GM12874 (cell line): ENCODE measurements at regions not wholly inside any gene's neighbourhood (a gene's known extent, or its start where the extent isn't known, plus 50 kb on each side); places are given as distances from the start of the nearest gene placed in this dataset.

Experiments
- CTCF ChIP-seq: IDR thresholded peaks from 2 replicates; pipeline ENCODE4 v1.5.1; 2011; ENCODE audit warnings: low read depth, mild to moderate bottlenecking, control low read depth, low read length, moderate library complexity; ENCODE audit not compliant: insufficient read depth

DNA sequence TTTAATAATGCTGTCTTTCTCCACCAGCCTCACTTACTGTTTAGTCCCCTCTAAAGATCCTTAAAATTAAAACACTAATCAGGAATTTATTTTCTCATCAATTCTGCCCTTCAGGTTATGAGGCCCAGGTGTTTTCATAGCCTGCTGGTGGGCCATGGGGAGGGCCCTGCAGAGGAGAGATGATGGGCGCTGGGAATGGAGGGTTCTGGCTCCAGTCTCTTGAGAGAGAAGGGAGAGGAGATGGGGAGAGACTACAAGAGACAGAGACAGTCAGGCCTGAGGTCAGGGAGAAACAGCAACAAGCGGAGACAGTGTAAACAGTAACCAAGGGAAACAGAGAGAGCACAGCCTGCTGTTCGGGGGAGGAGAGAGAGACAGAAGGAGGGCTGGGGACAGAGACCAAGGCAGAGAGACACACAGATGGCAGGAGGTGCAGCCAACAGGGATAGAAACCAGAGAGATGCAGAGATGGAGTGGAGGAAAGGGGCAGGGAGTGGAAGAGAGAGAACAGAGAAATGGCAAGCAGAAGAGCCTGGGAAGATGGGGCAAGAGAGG, 187.3 kb upstream of the SYT13 start:
- no peak for TF ChIP-seq CTCF

- no peak for TF ChIP-seq CTCF
These were observed 186.7 kb upstream of the SYT13 start for GRCh38 chr11:45472716-45473317.

DNA sequence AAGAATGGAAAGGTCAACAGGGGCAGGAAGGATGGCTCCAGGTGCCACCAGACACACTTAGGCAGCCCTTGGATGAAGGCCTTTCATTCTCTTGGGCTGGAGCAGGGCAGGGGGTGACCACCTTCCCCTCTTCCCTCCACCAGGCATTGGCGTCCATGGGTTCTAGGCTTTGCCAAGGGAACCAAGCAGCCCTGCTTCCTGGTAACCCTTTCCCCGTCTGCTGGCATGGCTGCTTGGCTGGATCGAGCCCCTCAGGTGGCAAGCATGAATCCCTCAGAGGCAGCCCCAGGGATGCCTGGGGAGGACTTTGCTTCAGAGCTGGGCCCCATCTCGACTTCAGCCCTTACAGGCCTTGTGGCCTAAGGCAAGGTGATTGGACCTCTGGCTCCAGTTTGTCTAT, 185.1 kb upstream of the SYT13 start:
- TF ChIP-seq CTCF = no peak

GRCh38 chr11:45470794-45471167, 184.6 kb upstream of the SYT13 start:
- no peak for TF ChIP-seq CTCF

DNA sequence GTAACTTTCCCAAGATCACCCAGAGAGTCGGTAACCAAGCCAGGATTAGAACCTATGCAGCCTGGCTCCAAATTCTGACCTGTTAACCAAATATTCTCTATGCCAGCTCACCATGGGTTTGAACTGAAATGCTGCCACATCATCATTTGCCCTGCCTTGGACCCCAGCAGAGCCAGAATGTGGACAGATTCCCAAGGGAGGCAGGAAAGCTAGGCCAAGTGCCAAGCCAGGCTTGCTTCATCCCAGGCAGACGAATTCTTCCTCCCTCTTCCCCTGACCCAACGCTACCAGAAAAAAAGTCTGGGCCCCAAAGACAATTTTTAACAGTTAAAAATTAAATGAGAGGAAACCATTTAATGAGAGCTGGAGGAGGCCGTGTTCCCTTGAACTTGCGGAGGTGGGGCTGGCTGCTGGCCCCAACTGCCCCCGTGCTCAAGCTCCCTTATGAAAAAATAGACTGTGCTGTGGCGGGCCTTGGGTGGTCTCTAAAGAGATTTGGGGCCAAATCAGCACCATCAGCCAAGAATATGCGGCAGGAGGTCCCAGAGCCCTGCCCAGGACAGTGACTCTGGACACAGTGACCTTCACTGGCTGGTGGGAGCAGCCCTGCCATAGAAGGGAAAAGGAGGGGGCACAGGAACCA, 184.1 kb upstream of the SYT13 start:
- no peak for TF ChIP-seq CTCF

- TF ChIP-seq CTCF = no peak
These were observed 182.2 kb upstream of the SYT13 start for GRCh38 chr11:45468267-45468856.

- TF ChIP-seq CTCF = no peak
These were observed 177.4 kb upstream of the SYT13 start for GRCh38 chr11:45463541-45463940.
